Stimulated activated CD8-positive, alpha-beta memory T cell treated with anti-CD3 and anti-CD28 coated beads, Interleukin-2, amount 100 ng/mL, for 1 hour (primary cell): ENCODE measurements at regions not wholly inside any gene's neighbourhood (a gene's known extent, or its start where the extent isn't known, plus 50 kb on each side); places are given as distances from the start of the nearest gene placed in this dataset.

Experiments
- DNase-seq, 2 donors: peaks; one replicate each; pipeline ENCODE4 v3.0.0-alpha.2; 2020; ENCODE audit warnings: low read depth in 2 of 2

GRCh38 chr18:40559556-40559955 lies 1395.5 kb upstream of the PIK3C3 start:
- DNase-seq: no peak

GRCh38 chr18:40558706-40559392 lies 1396.2 kb upstream of the PIK3C3 start:
- no peak for DNase-seq

GRCh38 chr18:40555914-40556313 lies 1399.1 kb upstream of the PIK3C3 start:
- DNase-seq: no peak

GRCh38 chr18:40553029-40553428 lies 1402.0 kb upstream of the PIK3C3 start:
- no peak for DNase-seq

- DNase-seq: no peak
These were observed 1408.2 kb upstream of the PIK3C3 start for GRCh38 chr18:40546875-40547274.

GRCh38 chr18:40534723-40535122 lies 1420.3 kb upstream of the PIK3C3 start:
- DNase-seq: no peak

- DNase-seq: no peak
These were observed 1423.0 kb upstream of the PIK3C3 start for GRCh38 chr18:40532046-40532445.

GRCh38 chr18:40531051-40531450 lies 1424.0 kb upstream of the PIK3C3 start:
- no peak for DNase-seq

GRCh38 chr18:40529478-40529877 lies 1425.6 kb upstream of the PIK3C3 start:
- DNase-seq: no peak

GRCh38 chr18:40524881-40525280 lies 1430.2 kb upstream of the PIK3C3 start:
- DNase-seq: no peak

- DNase-seq: no peak
These were observed 1431.7 kb upstream of the PIK3C3 start for GRCh38 chr18:40523287-40523686.

GRCh38 chr18:40501026-40501425 lies 1454.0 kb upstream of the PIK3C3 start:
- DNase-seq: no peak

GRCh38 chr18:40494603-40495002 lies 1460.4 kb upstream of the PIK3C3 start:
- DNase-seq: no peak

- DNase-seq: no peak
These were observed 1461.7 kb upstream of the PIK3C3 start for GRCh38 chr18:40493316-40493715.

- DNase-seq: no peak
These were observed 1465.7 kb upstream of the PIK3C3 start for GRCh38 chr18:40489301-40489700.

- DNase-seq: no peak
These were observed 1469.7 kb upstream of the PIK3C3 start for GRCh38 chr18:40485318-40485717.

GRCh38 chr18:40473221-40474029 lies 1481.6 kb upstream of the PIK3C3 start:
- DNase-seq: no peak

GRCh38 chr18:40470723-40471122 lies 1484.3 kb upstream of the PIK3C3 start:
- no peak for DNase-seq

- DNase-seq: no peak
These were observed 1485.2 kb upstream of the PIK3C3 start for GRCh38 chr18:40469851-40470250.

- no peak for DNase-seq
These were observed 1485.7 kb upstream of the PIK3C3 start for GRCh38 chr18:40469316-40469715.

GRCh38 chr18:40464032-40464431 lies 1491.0 kb upstream of the PIK3C3 start:
- DNase-seq: no peak

- DNase-seq: no peak
These were observed 1501.1 kb upstream of the PIK3C3 start for GRCh38 chr18:40453903-40454302.

- DNase-seq: no peak
These were observed 1502.4 kb upstream of the PIK3C3 start for GRCh38 chr18:40452599-40452998.
